Astrocyte (in vitro differentiated cells and primary cell): ENCODE measurements at regions not wholly inside any gene's neighbourhood (a gene's known extent, or its start where the extent isn't known, plus 50 kb on each side); places are given as distances from the start of the nearest gene placed in this dataset.

ENCODE experiments used
- DNase-seq: peaks from one replicate; pipeline ENCODE4 v3.0.0-alpha.2; 2010; ENCODE audit warnings: low read depth
- FAIRE-seq: peaks from 2 replicates; lab custom pipeline; 2011; peaks lifted over from hg19 to GRCh38; lab: Jason Lieb, UNC
- H2AFZ ChIP-seq: 2 replicates; pipeline ENCODE4 v1.6.0; 2012; ENCODE audit warnings: low read depth, low read length, inconsistent platforms
- H3K27ac ChIP-seq: 2 replicates; pipeline ENCODE4 v1.5.1; 2011; ENCODE audit warnings: low read depth, low read length, inconsistent platforms
- H3K27me3 ChIP-seq: 2 replicates; pipeline ENCODE4 v1.6.0; 2011; ENCODE audit warnings: low read length, inconsistent platforms; ENCODE audit not compliant: insufficient read depth
- H3K36me3 ChIP-seq: 2 replicates; pipeline ENCODE4 v1.5.1; 2011; ENCODE audit warnings: low read length, inconsistent platforms; ENCODE audit not compliant: insufficient read depth
- H3K4me1 ChIP-seq: 2 replicates; pipeline ENCODE4 v1.5.1; 2011; ENCODE audit warnings: low read length, inconsistent platforms; ENCODE audit not compliant: insufficient read depth
- H3K4me2 ChIP-seq: 2 replicates; pipeline ENCODE4 v1.6.0; 2012; ENCODE audit warnings: low read length, inconsistent platforms
- H3K4me3 ChIP-seq: 2 replicates; pipeline ENCODE4 v1.5.1; 2011; ENCODE audit warnings: low read depth, mild to moderate bottlenecking, low read length, inconsistent platforms; ENCODE audit not compliant: insufficient read depth
- H3K79me2 ChIP-seq: 2 replicates; pipeline ENCODE4 v1.6.0; 2012; ENCODE audit warnings: mild to moderate bottlenecking, low read length, inconsistent platforms; ENCODE audit not compliant: insufficient read depth
- H3K9ac ChIP-seq: 2 replicates; pipeline ENCODE4 v1.6.0; 2012; ENCODE audit warnings: mild to moderate bottlenecking, low read length, inconsistent platforms
- H3K9me3 ChIP-seq: 2 replicates; pipeline ENCODE4 v1.5.1; 2012; ENCODE audit warnings: low read depth, mild to moderate bottlenecking, low read length, inconsistent platforms; ENCODE audit not compliant: insufficient read depth
- H4K20me1 ChIP-seq: 2 replicates; pipeline ENCODE4 v1.6.0; 2012; ENCODE audit warnings: low read length, inconsistent platforms; ENCODE audit not compliant: insufficient read depth
- H3K27ac Mint-ChIP-seq: one replicate; pipeline ENCODE4 v1.8.0; 2021; ENCODE audit warnings: mild to moderate bottlenecking, mixed read lengths; ENCODE audit not compliant: unreplicated experiment
- H3K27me3 Mint-ChIP-seq: one replicate; pipeline ENCODE4 v1.8.0; 2021; ENCODE audit warnings: low read depth, mixed read lengths; ENCODE audit not compliant: unreplicated experiment
- H3K36me3 Mint-ChIP-seq: one replicate; pipeline ENCODE4 v1.8.0; 2021; ENCODE audit warnings: low read depth, mixed read lengths; ENCODE audit not compliant: unreplicated experiment
- H3K4me1 Mint-ChIP-seq: one replicate; pipeline ENCODE4 v1.8.0; 2021; ENCODE audit warnings: low read depth, mixed read lengths; ENCODE audit not compliant: unreplicated experiment
- H3K4me3 Mint-ChIP-seq: one replicate; pipeline ENCODE4 v1.8.0; 2021; ENCODE audit warnings: mild to moderate bottlenecking, moderate library complexity, mixed read lengths; ENCODE audit not compliant: unreplicated experiment
- H3K9me3 Mint-ChIP-seq: one replicate; pipeline ENCODE4 v1.8.0; 2021; ENCODE audit warnings: mild to moderate bottlenecking, mixed read lengths; ENCODE audit not compliant: unreplicated experiment
- CTCF ChIP-seq: IDR thresholded peaks from 2 replicates; pipeline ENCODE4 v1.5.1; 2011; ENCODE audit warnings: low read depth, mild to moderate bottlenecking, inconsistent platforms, low read length, moderate library complexity; ENCODE audit not compliant: insufficient read depth
- EZH2 ChIP-seq: IDR thresholded peaks from 2 replicates; pipeline ENCODE4 v1.6.1; 2012; ENCODE audit warnings: mild to moderate bottlenecking, low read length, inconsistent platforms; ENCODE audit not compliant: insufficient read depth

- Histone ChIP-seq H3K4me3 (no peak overlapping the region), H2AFZ (no peak overlapping the region), H3K27ac (no peak overlapping the region), H4K20me1 (no peaks in the 10 kb centered on the region), H3K36me3 (no peaks in the 10 kb centered on the region), H3K79me2 (no peaks in the 10 kb centered on the region), H3K9me3 (no peaks in the 10 kb centered on the region), H3K4me2 (no peak overlapping the region), H3K9ac (no peak overlapping the region), H3K27me3 (peaks cover 4% of the 10 kb centered on the region), H3K4me1 (no peaks in the 10 kb centered on the region)
- H3K27ac Mint-ChIP-seq = no peak overlapping the region
- no peak for DNase-seq
- H3K27me3 Mint-ChIP-seq = peaks cover 3% of the 10 kb centered on the region
- H3K4me1 Mint-ChIP-seq = no peaks in the 10 kb centered on the region
- no peaks in the 10 kb centered on the region for H3K36me3 Mint-ChIP-seq
- no peak for FAIRE-seq
- no peaks in the 10 kb centered on the region for H3K9me3 Mint-ChIP-seq
- TF ChIP-seq CTCF = no peak
- no peak for TF ChIP-seq EZH2
- no peak overlapping the region for H3K4me3 Mint-ChIP-seq
These were observed 65.6 kb downstream of the SEC61B start for GRCh38 chr9:99287641-99288040.

GRCh38 chr9:99288830-99289229 lies 66.7 kb downstream of the SEC61B start:
- Mint-ChIP-seq H3K27me3 (peaks cover 3% of the 10 kb centered on the region), H3K36me3 (no peaks in the 10 kb centered on the region), H3K9me3 (no peaks in the 10 kb centered on the region), H3K27ac (no peak overlapping the region), H3K4me3 (no peak overlapping the region), H3K4me1 (no peaks in the 10 kb centered on the region)
- Histone ChIP-seq H3K79me2 (no peaks in the 10 kb centered on the region), H3K4me3 (no peak overlapping the region), H3K27ac (no peak overlapping the region), H3K4me2 (no peak overlapping the region), H3K27me3 (peaks cover 4% of the 10 kb centered on the region), H4K20me1 (no peaks in the 10 kb centered on the region), H2AFZ (no peak overlapping the region), H3K4me1 (no peaks in the 10 kb centered on the region), H3K36me3 (no peaks in the 10 kb centered on the region), H3K9ac (no peak overlapping the region), H3K9me3 (no peaks in the 10 kb centered on the region)
- no peak for TF ChIP-seq EZH2
- TF ChIP-seq CTCF = no peak
- DNase-seq (no peak), FAIRE-seq (no peak)

- FAIRE-seq (no peak), DNase-seq (no peak)
- H3K27me3 ChIP-seq = peaks cover 4% of the 10 kb centered on the region
- peaks cover 3% of the 10 kb centered on the region for H3K4me1 Mint-ChIP-seq
- H3K9me3 Mint-ChIP-seq = no peaks in the 10 kb centered on the region
- no peak overlapping the region for H3K27ac ChIP-seq
- no peak overlapping the region for H3K9ac ChIP-seq
- H3K4me2 ChIP-seq = no peak overlapping the region
- no peak overlapping the region for H2AFZ ChIP-seq
- no peaks in the 10 kb centered on the region for H3K4me1 ChIP-seq
- no peak overlapping the region for H3K4me3 Mint-ChIP-seq
- H3K36me3 Mint-ChIP-seq = no peaks in the 10 kb centered on the region
- H3K27ac Mint-ChIP-seq = no peak overlapping the region
- H4K20me1 ChIP-seq = no peaks in the 10 kb centered on the region
- no peaks in the 10 kb centered on the region for H3K9me3 ChIP-seq
- no peaks in the 10 kb centered on the region for H3K36me3 ChIP-seq
- H3K79me2 ChIP-seq = no peaks in the 10 kb centered on the region
- H3K4me3 ChIP-seq = no peak overlapping the region
- peaks cover 8% of the 10 kb centered on the region for H3K27me3 Mint-ChIP-seq
- no peak for TF ChIP-seq CTCF
These were observed 72.9 kb downstream of the SEC61B start for GRCh38 chr9:99294850-99295461.
